PFSK-1 (cell line): ENCODE measurements at regions not wholly inside any gene's neighbourhood (a gene's known extent, or its start where the extent isn't known, plus 50 kb on each side); places are given as distances from the start of the nearest gene placed in this dataset.

ENCODE experiments used
- POLR2AphosphoS5 ChIP-seq: IDR thresholded peaks from 2 replicates; pipeline ENCODE4 v1.6.1; 2012; ENCODE audit warnings: low read depth, mild to moderate bottlenecking, control low read depth, low read length, moderate library complexity
- REST ChIP-seq, 2 experiments: IDR thresholded peaks; 2 replicates each; pipeline versions ENCODE4 v1.6.1 to v1.8.0; 2011 to 2012; ENCODE audit warnings: low read depth in 2 of 2, low read length in 2 of 2, control low read depth in 1 of 2, inconsistent platforms in 1 of 2, mild to moderate bottlenecking in 1 of 2, moderate library complexity in 1 of 2; ENCODE audit not compliant: insufficient read depth in 1 of 2
- SIN3A ChIP-seq: IDR thresholded peaks from 2 replicates; pipeline ENCODE4 v1.6.1; 2012; ENCODE audit warnings: mild to moderate bottlenecking, low read length, moderate library complexity, borderline replicate concordance; ENCODE audit not compliant: insufficient read depth
- TAF1 ChIP-seq: IDR thresholded peaks from 2 replicates; pipeline ENCODE4 v1.6.1; 2012; ENCODE audit warnings: low read length, control low read depth, borderline replicate concordance; ENCODE audit not compliant: insufficient read depth

GRCh38 chr2:234363647-234364294, 133.1 kb downstream of the ARL4C start:
- no peak for TF ChIP-seq POLR2AphosphoS5
- TF ChIP-seq REST (IDR thresholded peaks at IDR 0.05; ENCODE audit: insufficient read depth in 1 of 2, low read depth in 2 of 2, low read length in 2 of 2), result no peak
- TF ChIP-seq SIN3A, result no peak
- no peak for TF ChIP-seq TAF1
